Neural progenitor cell (in vitro differentiated cells): ENCODE measurements at regions not wholly inside any gene's neighbourhood (a gene's known extent, or its start where the extent isn't known, plus 50 kb on each side); places are given as distances from the start of the nearest gene placed in this dataset.

Experiments used
- DNase-seq: peaks from one replicate; pipeline ENCODE4 v3.0.0-alpha.2; 2016; ENCODE audit warnings: low spot score
- H2AFZ ChIP-seq: fragments of 200-600 bp; sonication (generic); replicated peaks from 2 replicates; pipeline ENCODE4 v1.6.1; 2016; ENCODE audit warnings: antibody characterized with exemption
- H3F3A ChIP-seq: fragments of 200-600 bp; sonication (generic); 2 replicates; pipeline ENCODE4 v1.6.1; 2016; ENCODE audit warnings: antibody characterized with exemption, low read depth
- H3K27ac ChIP-seq: fragments of 200-600 bp; sonication (generic); 2 replicates; pipeline ENCODE4 v1.5.1; 2016; ENCODE audit warnings: mild to moderate bottlenecking
- H3K27me3 ChIP-seq: fragments of 200-600 bp; sonication (generic); 2 replicates; pipeline ENCODE4 v1.6.1; 2016; ENCODE audit warnings: mild to moderate bottlenecking, moderate library complexity
- H3K36me3 ChIP-seq: fragments of 200-600 bp; sonication (generic); 2 replicates; pipeline ENCODE4 v1.5.1; 2016
- H3K4me1 ChIP-seq: fragments of 200-600 bp; sonication (generic); 2 replicates; pipeline ENCODE4 v1.6.1; 2016; ENCODE audit warnings: mixed run types
- H3K4me2 ChIP-seq: fragments of 200-600 bp; sonication (generic); 2 replicates; pipeline ENCODE4 v1.6.1; 2016
- H3K4me3 ChIP-seq: fragments of 200-600 bp; sonication (generic); 2 replicates; pipeline ENCODE4 v1.5.1; 2016
- H3K79me2 ChIP-seq: fragments of 200-600 bp; sonication (generic); 2 replicates; pipeline ENCODE4 v1.6.1; 2016; ENCODE audit warnings: low read depth
- H3K9ac ChIP-seq: fragments of 200-600 bp; sonication (generic); 2 replicates; pipeline ENCODE4 v1.6.1; 2016
- H3K9me3 ChIP-seq: fragments of 200-600 bp; sonication (generic); 2 replicates; pipeline ENCODE4 v1.5.1; 2016; ENCODE audit warnings: low read depth
- H4K20me1 ChIP-seq: fragments of 200-600 bp; sonication (generic); 2 replicates; pipeline ENCODE4 v1.6.1; 2016; ENCODE audit warnings: low read depth
- H3K27ac Mint-ChIP-seq: 3 replicates; pipeline ENCODE4 v1.8.0; 2021; ENCODE audit warnings: mixed read lengths
- H3K27me3 Mint-ChIP-seq: 2 replicates; pipeline ENCODE4 v1.8.0; 2022; ENCODE audit warnings: low read depth, mild to moderate bottlenecking, inconsistent platforms, moderate library complexity, mixed read lengths; ENCODE audit not compliant: insufficient read depth
- H3K36me3 Mint-ChIP-seq: 3 replicates; pipeline ENCODE4 v1.8.0; 2021; ENCODE audit warnings: mixed read lengths
- H3K4me1 Mint-ChIP-seq: 3 replicates; pipeline ENCODE4 v1.8.0; 2021; ENCODE audit warnings: mixed read lengths
- H3K4me3 Mint-ChIP-seq: 3 replicates; pipeline ENCODE4 v1.8.0; 2021; ENCODE audit warnings: mild to moderate bottlenecking, moderate library complexity, mixed read lengths
- H3K9me3 Mint-ChIP-seq: 3 replicates; pipeline ENCODE4 v1.8.0; 2020; ENCODE audit warnings: mixed read lengths
- CTCF ChIP-seq: fragments of 200-600 bp; sonication (generic); IDR thresholded peaks from 2 replicates; pipeline ENCODE4 v1.5.1; 2017; ENCODE audit warnings: antibody characterized with exemption, mild to moderate bottlenecking
- EZH2 ChIP-seq: fragments of 200-600 bp; sonication (generic); IDR thresholded peaks from 2 replicates; pipeline ENCODE4 v1.6.1; 2017; ENCODE audit warnings: antibody characterized with exemption, mild to moderate bottlenecking, moderate library complexity
- EZH2phosphoT487 ChIP-seq: fragments of 200-600 bp; sonication (generic); IDR thresholded peaks from 2 replicates; pipeline ENCODE4 v1.6.1; 2017; ENCODE audit warnings: antibody characterized with exemption

DNA sequence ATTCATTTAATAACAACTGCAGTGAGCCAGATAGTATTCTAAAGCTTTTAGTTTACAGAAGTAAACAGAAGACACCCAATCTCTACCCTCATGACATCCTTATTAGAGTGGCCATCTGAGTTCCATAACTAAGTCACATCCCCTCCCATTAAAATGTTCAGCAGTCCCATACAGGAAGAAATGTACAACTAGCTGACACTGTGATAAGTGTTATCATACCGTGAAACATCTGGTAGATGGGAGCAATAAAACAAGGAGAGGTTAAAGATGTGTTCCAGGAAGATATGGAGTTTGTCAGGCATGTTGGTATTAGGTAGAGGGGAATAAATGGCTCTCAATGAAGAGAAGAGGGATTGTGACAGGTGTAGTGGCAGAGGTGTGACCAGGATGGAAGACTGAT lies 60.5 kb upstream of the CAV2 start:
- Mint-ChIP-seq H3K4me3 (no peak overlapping the region), H3K27me3 (no peaks in the 10 kb centered on the region), H3K27ac (no peak overlapping the region), H3K9me3 (peaks cover 7% of the 10 kb centered on the region), H3K36me3 (no peaks in the 10 kb centered on the region), H3K4me1 (no peaks in the 10 kb centered on the region)
- TF ChIP-seq EZH2phosphoT487 (no peak), EZH2 (no peak), CTCF (no peak)
- Histone ChIP-seq H3K4me2 (no peak overlapping the region), H3K4me3 (no peak overlapping the region), H3F3A (no peaks in the 10 kb centered on the region), H3K27me3 (no peaks in the 10 kb centered on the region), H3K9ac (no peak overlapping the region), H2AFZ (no peak overlapping the region), H3K9me3 (no peaks in the 10 kb centered on the region), H4K20me1 (no peaks in the 10 kb centered on the region), H3K36me3 (no peaks in the 10 kb centered on the region), H3K4me1 (no peaks in the 10 kb centered on the region), H3K79me2 (no peaks in the 10 kb centered on the region), H3K27ac (no peak overlapping the region)
- no peak for DNase-seq

DNA sequence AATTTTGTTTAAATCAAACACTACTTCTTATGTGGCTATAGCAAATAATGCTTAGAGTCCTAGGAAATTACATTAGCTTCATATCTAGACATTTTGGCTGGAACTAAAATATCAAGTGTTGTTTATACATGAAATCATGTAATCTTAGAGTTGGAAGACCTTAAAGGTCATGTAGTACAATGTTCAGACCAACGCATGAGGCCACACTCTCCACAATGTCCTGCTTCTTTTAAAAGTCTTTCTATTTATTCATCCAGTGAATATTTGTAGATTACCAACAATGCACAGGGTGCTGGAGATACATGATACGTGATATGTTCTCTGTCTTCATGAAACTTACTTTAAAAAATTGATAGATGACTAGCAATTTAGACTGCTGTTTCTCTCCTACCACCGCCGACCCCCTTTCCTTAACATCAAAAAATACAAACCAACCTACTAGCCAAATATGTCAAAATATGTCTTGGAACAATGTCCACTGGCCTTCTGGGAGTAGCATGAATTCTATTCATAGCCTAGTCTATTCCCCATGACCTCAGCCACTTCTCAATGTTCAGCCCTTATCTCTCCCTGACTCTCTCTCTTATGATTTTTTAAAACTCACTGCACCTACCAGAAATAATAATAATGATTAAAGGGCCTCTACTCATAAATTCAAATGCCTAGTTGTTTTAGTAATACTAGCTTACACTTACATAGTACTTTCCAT lies 59.5 kb upstream of the CAV2 start:
- H3K27ac ChIP-seq, result no peak overlapping the region
- H3K36me3 Mint-ChIP-seq, result no peaks in the 10 kb centered on the region
- H3K4me1 ChIP-seq, result no peaks in the 10 kb centered on the region
- no peaks in the 10 kb centered on the region for H3K4me1 Mint-ChIP-seq
- H3K36me3 ChIP-seq, result no peaks in the 10 kb centered on the region
- no peaks in the 10 kb centered on the region for H3K27me3 Mint-ChIP-seq
- TF ChIP-seq EZH2phosphoT487 (no peak), EZH2 (no peak), CTCF (no peak)
- no peaks in the 10 kb centered on the region for H4K20me1 ChIP-seq
- H3K4me2 ChIP-seq, result no peak overlapping the region
- H3K9ac ChIP-seq, result no peak overlapping the region
- no peaks in the 10 kb centered on the region for H3K79me2 ChIP-seq
- no peak overlapping the region for H3K4me3 Mint-ChIP-seq
- H3K9me3 Mint-ChIP-seq, result peaks cover 7% of the 10 kb centered on the region
- H3K27ac Mint-ChIP-seq, result no peak overlapping the region
- H3K4me3 ChIP-seq, result no peak overlapping the region
- H2AFZ ChIP-seq, result no peak overlapping the region
- no peaks in the 10 kb centered on the region for H3K9me3 ChIP-seq
- no peak for DNase-seq
- no peaks in the 10 kb centered on the region for H3F3A ChIP-seq
- H3K27me3 ChIP-seq, result no peaks in the 10 kb centered on the region

DNA sequence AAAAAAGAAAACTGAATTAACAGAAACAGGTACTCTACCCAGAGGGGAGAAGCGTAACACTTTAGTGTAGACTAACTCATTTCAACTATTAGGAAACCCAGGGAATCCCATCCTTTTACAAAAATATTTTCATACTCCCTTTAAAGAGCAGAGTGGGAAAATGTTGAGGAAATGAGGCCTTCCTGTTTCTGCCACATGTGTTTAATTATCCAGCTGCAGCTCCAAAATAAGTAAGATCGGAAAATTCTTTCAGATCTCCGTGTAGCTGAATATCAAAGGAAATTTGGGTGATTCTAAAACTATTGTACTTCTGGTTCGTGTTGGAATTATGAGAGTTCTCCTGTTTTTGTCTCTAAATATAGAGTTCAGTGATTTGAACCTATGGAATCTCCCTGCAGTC lies 58.0 kb upstream of the CAV2 start:
- Mint-ChIP-seq H3K27me3 (no peaks in the 10 kb centered on the region), H3K9me3 (no peaks in the 10 kb centered on the region), H3K27ac (no peak overlapping the region), H3K4me3 (no peak overlapping the region), H3K4me1 (no peaks in the 10 kb centered on the region), H3K36me3 (no peaks in the 10 kb centered on the region)
- Histone ChIP-seq H3K27ac (no peak overlapping the region), H3K9me3 (no peaks in the 10 kb centered on the region), H3K4me1 (no peaks in the 10 kb centered on the region), H3K79me2 (no peaks in the 10 kb centered on the region), H3K27me3 (no peaks in the 10 kb centered on the region), H3K36me3 (no peaks in the 10 kb centered on the region), H3K9ac (no peak overlapping the region), H3K4me3 (no peak overlapping the region), H3F3A (no peaks in the 10 kb centered on the region), H4K20me1 (no peaks in the 10 kb centered on the region), H2AFZ (no peak overlapping the region), H3K4me2 (no peak overlapping the region)
- no peak for DNase-seq
- TF ChIP-seq EZH2phosphoT487 (no peak), EZH2 (no peak), CTCF (no peak)
